GM12872 (cell line): ENCODE measurements at regions not wholly inside any gene's neighbourhood (a gene's known extent, or its start where the extent isn't known, plus 50 kb on each side); places are given as distances from the start of the nearest gene placed in this dataset.

Experiments used
- TF ChIP-seq, protein P1 (sequence below): IDR thresholded peaks from 3 replicates; pipeline ENCODE4 v1.5.1; 2011; ENCODE audit warnings: low read depth, mild to moderate bottlenecking, low read length, moderate library complexity; ENCODE audit not compliant: insufficient read depth

DNA sequence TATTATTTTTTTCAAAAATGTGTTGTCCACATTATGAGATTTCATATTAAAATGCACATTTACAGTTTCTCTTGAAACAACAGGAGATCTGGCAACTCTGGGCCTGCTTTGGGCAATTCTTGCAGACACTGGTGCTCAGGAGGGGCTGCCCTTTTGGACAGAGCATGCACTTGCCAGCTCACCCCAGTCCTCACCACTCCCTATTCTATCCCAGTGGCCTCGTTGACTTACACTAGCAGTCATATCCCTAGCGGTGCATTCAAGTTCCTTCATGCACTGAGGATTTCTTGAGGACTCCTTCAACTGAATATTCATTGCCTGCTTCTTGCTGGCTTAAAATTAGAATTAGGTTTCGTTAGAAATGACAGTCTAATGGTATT, 87.9 kb upstream of the FHL2 start:
- TF ChIP-seq, protein P1, sequence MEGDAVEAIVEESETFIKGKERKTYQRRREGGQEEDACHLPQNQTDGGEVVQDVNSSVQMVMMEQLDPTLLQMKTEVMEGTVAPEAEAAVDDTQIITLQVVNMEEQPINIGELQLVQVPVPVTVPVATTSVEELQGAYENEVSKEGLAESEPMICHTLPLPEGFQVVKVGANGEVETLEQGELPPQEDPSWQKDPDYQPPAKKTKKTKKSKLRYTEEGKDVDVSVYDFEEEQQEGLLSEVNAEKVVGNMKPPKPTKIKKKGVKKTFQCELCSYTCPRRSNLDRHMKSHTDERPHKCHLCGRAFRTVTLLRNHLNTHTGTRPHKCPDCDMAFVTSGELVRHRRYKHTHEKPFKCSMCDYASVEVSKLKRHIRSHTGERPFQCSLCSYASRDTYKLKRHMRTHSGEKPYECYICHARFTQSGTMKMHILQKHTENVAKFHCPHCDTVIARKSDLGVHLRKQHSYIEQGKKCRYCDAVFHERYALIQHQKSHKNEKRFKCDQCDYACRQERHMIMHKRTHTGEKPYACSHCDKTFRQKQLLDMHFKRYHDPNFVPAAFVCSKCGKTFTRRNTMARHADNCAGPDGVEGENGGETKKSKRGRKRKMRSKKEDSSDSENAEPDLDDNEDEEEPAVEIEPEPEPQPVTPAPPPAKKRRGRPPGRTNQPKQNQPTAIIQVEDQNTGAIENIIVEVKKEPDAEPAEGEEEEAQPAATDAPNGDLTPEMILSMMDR: no peak

GRCh38 chr2:105478670-105479069, 79.8 kb upstream of the FHL2 start:
- TF ChIP-seq, protein P1: no peak

DNA sequence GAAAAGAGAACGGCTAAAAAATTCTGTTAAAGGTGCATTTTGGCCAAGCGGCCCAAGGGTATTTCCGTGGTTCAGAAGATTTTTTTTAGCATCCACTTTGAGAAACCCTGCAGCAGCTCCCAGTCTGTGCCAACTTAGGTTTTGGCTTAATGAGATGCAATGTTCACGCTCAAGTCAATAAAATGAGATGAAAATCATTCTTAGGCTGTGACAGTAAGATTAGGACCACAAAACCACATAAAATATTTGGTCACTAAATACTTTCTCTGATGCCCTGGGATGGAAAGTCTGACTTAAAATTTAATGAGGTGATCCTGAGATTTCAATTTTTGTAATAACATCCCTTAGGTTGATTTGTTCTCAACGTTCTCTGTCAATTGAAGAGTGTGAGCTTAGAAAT, 74.2 kb upstream of the FHL2 start:
- TF ChIP-seq, protein P1: no peak

GRCh38 chr2:105470979-105471378, 72.1 kb upstream of the FHL2 start:
- TF ChIP-seq, protein P1: no peak

GRCh38 chr2:105469781-105470180, 70.9 kb upstream of the FHL2 start:
- TF ChIP-seq, protein P1: no peak

- TF ChIP-seq, protein P1: no peak
Measured at GRCh38 chr2:105468582-105469042, 69.8 kb upstream of the FHL2 start.

- TF ChIP-seq, protein P1: no peak
Measured at GRCh38 chr2:105464325-105464724, 65.5 kb upstream of the FHL2 start.
